HEK293T (cell line): ENCODE measurements at regions not wholly inside any gene's neighbourhood (a gene's known extent, or its start where the extent isn't known, plus 50 kb on each side); places are given as distances from the start of the nearest gene placed in this dataset.

ENCODE experiments used
- ARNT ChIP-seq: fragments of 450-650 bp; IDR thresholded peaks from 2 replicates; pipeline ENCODE4 v1.6.1; 2017; ENCODE audit warnings: mild to moderate bottlenecking
- BHLHE40 ChIP-seq: fragments of 450-650 bp; IDR thresholded peaks from 2 replicates; pipeline ENCODE4 v1.6.1; 2016; ENCODE audit warnings: mild to moderate bottlenecking, moderate library complexity, borderline replicate concordance
- CTBP1 ChIP-seq: fragments of 450-650 bp; IDR thresholded peaks from 2 replicates; pipeline ENCODE4 v1.6.1; 2016; ENCODE audit warnings: borderline replicate concordance
- ELF4 ChIP-seq: fragments of 450-650 bp; IDR thresholded peaks from 2 replicates; pipeline ENCODE4 v1.6.1; 2017; ENCODE audit warnings: antibody characterized with exemption
- FOXA1 ChIP-seq: fragments of 450-650 bp; IDR thresholded peaks from 2 replicates; pipeline ENCODE4 v1.6.1; 2016; ENCODE audit warnings: mild to moderate bottlenecking
- FOXM1 ChIP-seq: fragments of 450-650 bp; IDR thresholded peaks from 2 replicates; pipeline ENCODE4 v1.6.1; 2017; ENCODE audit warnings: mild to moderate bottlenecking, borderline replicate concordance
- SP1 ChIP-seq: fragments of 450-650 bp; IDR thresholded peaks from 2 replicates; pipeline ENCODE4 v1.6.1; 2017
- SUZ12 ChIP-seq: fragments of 450-650 bp; IDR thresholded peaks from 2 replicates; pipeline ENCODE4 v1.6.1; 2016; ENCODE audit warnings: mild to moderate bottlenecking
- ZNF384 ChIP-seq: fragments of 450-650 bp; IDR thresholded peaks from 2 replicates; pipeline ENCODE4 v1.6.1; 2016

DNA sequence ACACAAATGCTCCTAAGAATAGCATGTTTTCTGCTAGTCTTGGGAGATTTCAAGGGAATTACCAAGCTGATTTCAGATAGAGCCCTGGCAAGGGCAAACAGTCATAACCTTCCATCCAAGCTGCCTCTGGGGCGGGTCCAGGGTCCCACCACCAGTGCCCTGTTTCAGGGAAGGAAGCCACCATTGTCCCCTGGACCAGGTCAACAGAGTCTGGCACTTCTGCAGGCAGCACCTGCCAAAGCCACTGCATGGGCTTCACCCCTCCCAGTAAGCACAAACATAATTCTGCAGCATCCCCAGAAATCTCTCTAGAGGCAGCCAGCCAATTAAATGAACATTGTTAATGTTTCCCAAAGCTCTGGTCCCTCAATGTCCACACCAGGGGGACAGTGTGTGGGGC lies 143.0 kb downstream of the SALL1 start:
- TF ChIP-seq ARNT, result no peak
- TF ChIP-seq SP1, result no peak
- TF ChIP-seq FOXA1, result no peak
- TF ChIP-seq CTBP1, result no peak
- TF ChIP-seq BHLHE40, result no peak
- TF ChIP-seq ZNF384, result no peak
- no peak for TF ChIP-seq ELF4
- TF ChIP-seq FOXM1, result no peak
- TF ChIP-seq SUZ12, result no peak
